H1 (cell line): ENCODE measurements at regions not wholly inside any gene's neighbourhood (a gene's known extent, or its start where the extent isn't known, plus 50 kb on each side); places are given as distances from the start of the nearest gene placed in this dataset.
A peak's percentile ranks its signal among the peaks of the same experiment; 100 is the strongest.

Experiments used
- CTCF ChIA-PET: fragments of 300-600 bp; sonication (Branson Sonifier 250); formaldehyde crosslinking; loops from one replicate; lab custom pipeline; 2021; ENCODE audit not compliant: partially characterized antibody; lab: Charles Lee
- POLR2A ChIA-PET: fragments of 300-600 bp; sonication (Branson Sonifier 250); formaldehyde crosslinking; loops from one replicate; lab custom pipeline; 2021; ENCODE audit warnings: inconsistent platforms; ENCODE audit not compliant: partially characterized antibody; lab: Charles Lee
- DNase-seq, 2 experiments: peaks; one replicate each; pipeline versions ENCODE4 v3.0.0 to v3.0.0-alpha.2; 2010 to 2022; ENCODE audit warnings: low spot score in 2 of 2, low read depth in 1 of 2, mixed read lengths in 1 of 2
- FAIRE-seq: peaks from 2 replicates; lab custom pipeline; 2011; peaks lifted over from hg19 to GRCh38; lab: Jason Lieb, UNC
- H2AFZ ChIP-seq: 2 replicates; pipeline ENCODE4 v1.8.1; 2012; ENCODE audit warnings: low read length, inconsistent platforms
- H2AK5ac ChIP-seq: 2 replicates; pipeline ENCODE4 v1.6.1; 2013; ENCODE audit warnings: low read depth, low read length
- H2BK120ac ChIP-seq: replicated peaks from 2 replicates; pipeline ENCODE3; 2013; ENCODE audit warnings: low read depth, low read length, inconsistent platforms
- H2BK12ac ChIP-seq: 2 replicates; pipeline ENCODE4 v1.6.1; 2013; ENCODE audit warnings: low read depth, low read length
- H2BK15ac ChIP-seq: 2 replicates; pipeline ENCODE4 v1.6.1; 2013; ENCODE audit warnings: low read length
- H2BK20ac ChIP-seq: 2 replicates; pipeline ENCODE4 v1.6.1; 2013; ENCODE audit warnings: low read length
- H2BK5ac ChIP-seq: 2 replicates; pipeline ENCODE4 v1.6.1; 2013; ENCODE audit warnings: low read depth, low read length
- H3K14ac ChIP-seq: 2 replicates; pipeline ENCODE4 v1.6.1; 2013; ENCODE audit warnings: inconsistent platforms; ENCODE audit not compliant: insufficient read length
- H3K18ac ChIP-seq: 2 replicates; pipeline ENCODE4 v1.6.1; 2013; ENCODE audit warnings: low read length; ENCODE audit errors: extremely low read depth
- H3K23ac ChIP-seq: 2 replicates; pipeline ENCODE4 v1.6.1; 2013; ENCODE audit warnings: inconsistent platforms; ENCODE audit not compliant: insufficient read length
- H3K23me2 ChIP-seq: 2 replicates; pipeline ENCODE4 v1.6.1; 2013; ENCODE audit warnings: low read depth, low read length
- H3K27ac ChIP-seq: 2 replicates; pipeline ENCODE4 v1.6.1; 2011; ENCODE audit warnings: low read depth, low read length, inconsistent platforms
- H3K27me3 ChIP-seq, 4 experiments: replicated peaks in 1 of 4; 1 replicate in 1 of 4; 2 replicates in 3 of 4; pipeline versions ENCODE4 v1.6.1 to v1.8.1; 2011 to 2013; ENCODE audit warnings: low read length in 3 of 4, mild to moderate bottlenecking in 3 of 4, inconsistent platforms in 2 of 4, mixed read lengths in 2 of 4, moderate library complexity in 1 of 4; ENCODE audit not compliant: control insufficient read depth in 3 of 4, insufficient read depth in 3 of 4; ENCODE audit errors: extremely low read depth in 1 of 4
- H3K36me3 ChIP-seq, 4 experiments: 2 replicates each; pipeline versions ENCODE4 v1.6.1 to v1.8.1; 2011 to 2013; ENCODE audit warnings: mild to moderate bottlenecking in 4 of 4, low read length in 3 of 4, moderate library complexity in 2 of 4, control low read depth in 1 of 4, inconsistent platforms in 1 of 4; ENCODE audit not compliant: insufficient read depth in 4 of 4, control insufficient read depth in 2 of 4
- H3K4ac ChIP-seq: replicated peaks from 2 replicates; pipeline ENCODE3; 2013; ENCODE audit warnings: low read length, low read depth, mixed read lengths, inconsistent platforms; ENCODE audit not compliant: insufficient read length
- H3K4me1 ChIP-seq, 4 experiments: replicated peaks in 1 of 4; 1 replicate in 1 of 4; 2 replicates in 3 of 4; pipeline versions ENCODE4 v1.6.1 to v1.8.1; 2011 to 2013; ENCODE audit warnings: low read length in 3 of 4, inconsistent platforms in 2 of 4, mixed read lengths in 1 of 4; ENCODE audit not compliant: insufficient read depth in 4 of 4, control insufficient read depth in 3 of 4
- H3K4me2 ChIP-seq, 2 experiments: 2 replicates each; pipeline versions ENCODE4 v1.6.1 to v1.8.1; 2011 to 2013; ENCODE audit warnings: low read depth in 2 of 2, low read length in 2 of 2, control low read depth in 1 of 2, inconsistent platforms in 1 of 2, mild to moderate bottlenecking in 1 of 2; ENCODE audit not compliant: insufficient read depth in 1 of 2
- H3K4me3 ChIP-seq, 4 experiments: fragments of 200-600, 300-600 bp in 1 of 4; sonication (generic), shearing (Covaris generic), sonication (Bioruptor Twin) in 1 of 4; 2 replicates each; pipeline versions ENCODE4 v1.5.1 to v1.8.1; 2011 to 2016; ENCODE audit warnings: low read length in 4 of 4, low read depth in 3 of 4, control low read depth in 2 of 4, inconsistent platforms in 2 of 4, mild to moderate bottlenecking in 2 of 4, mixed read lengths in 1 of 4, moderate library complexity in 1 of 4; ENCODE audit not compliant: insufficient read depth in 2 of 4; ENCODE audit errors: extremely low read depth in 1 of 4
- H3K56ac ChIP-seq: replicated peaks from 2 replicates; pipeline ENCODE3; 2013; ENCODE audit warnings: low read depth, mild to moderate bottlenecking, mixed read lengths, low read length, inconsistent platforms; ENCODE audit not compliant: insufficient read length
- H3K79me1 ChIP-seq: 2 replicates; pipeline ENCODE4 v1.6.1; 2013; ENCODE audit warnings: low read depth, low read length, control low read depth
- H3K79me2 ChIP-seq, 2 experiments: 2 replicates each; pipeline versions ENCODE4 v1.6.1 to v1.8.1; 2012 to 2013; ENCODE audit warnings: low read length in 2 of 2, mild to moderate bottlenecking in 2 of 2, inconsistent platforms in 1 of 2; ENCODE audit not compliant: insufficient read depth in 2 of 2, control insufficient read depth in 1 of 2
- H3K9ac ChIP-seq, 4 experiments: replicated peaks in 1 of 4; 1 replicate in 1 of 4; 2 replicates in 3 of 4; pipeline versions ENCODE4 v1.6.1 to v1.8.1; 2011 to 2013; ENCODE audit warnings: low read depth in 3 of 4, low read length in 3 of 4, control low read depth in 2 of 4, mild to moderate bottlenecking in 2 of 4, moderate library complexity in 2 of 4, inconsistent platforms in 1 of 4; ENCODE audit errors: extremely low read depth in 1 of 4
- H3K9me3 ChIP-seq, 2 experiments: 2 replicates each; pipeline versions ENCODE4 v1.6.1 to v1.8.1; 2012 to 2013; ENCODE audit warnings: mild to moderate bottlenecking in 2 of 2, moderate library complexity in 2 of 2, control low read depth in 1 of 2, inconsistent platforms in 1 of 2, low read depth in 1 of 2, low read length in 1 of 2, mixed read lengths in 1 of 2; ENCODE audit not compliant: insufficient read depth in 2 of 2
- H4K20me1 ChIP-seq, 2 experiments: replicated peaks in 1 of 2; 2 replicates each; pipeline versions ENCODE3 to v1.8.1; 2011 to 2013; ENCODE audit warnings: inconsistent platforms in 2 of 2, low read length in 2 of 2, mild to moderate bottlenecking in 1 of 2; ENCODE audit not compliant: insufficient read depth in 2 of 2, control insufficient read depth in 1 of 2
- H4K5ac ChIP-seq: 2 replicates; pipeline ENCODE4 v1.6.1; 2013; ENCODE audit warnings: low read length, low read depth, mixed read lengths, inconsistent platforms; ENCODE audit not compliant: insufficient read length
- H4K8ac ChIP-seq: 2 replicates; pipeline ENCODE4 v1.8.0; 2013; ENCODE audit warnings: mild to moderate bottlenecking, moderate library complexity, low read length, inconsistent platforms; ENCODE audit not compliant: insufficient read depth; ENCODE audit errors: extremely low read depth
- H4K91ac ChIP-seq: replicated peaks from 2 replicates; pipeline ENCODE3; 2013; ENCODE audit warnings: low read length, mixed read lengths, inconsistent platforms; ENCODE audit not compliant: insufficient read length
- BRCA1 ChIP-seq: IDR thresholded peaks from 2 replicates; pipeline ENCODE4 v1.6.1; 2012; ENCODE audit warnings: low read depth, low read length, improper control_type of control experiment
- CTBP2 ChIP-seq: IDR thresholded peaks from 2 replicates; pipeline ENCODE4 v1.7.0; 2011; ENCODE audit warnings: borderline replicate concordance, mild to moderate bottlenecking, moderate library complexity, mixed read lengths, low read length; ENCODE audit not compliant: insufficient read depth, insufficient read length
- GABPA ChIP-seq: IDR thresholded peaks from 2 replicates; pipeline ENCODE4 v1.6.1; 2011; ENCODE audit warnings: mild to moderate bottlenecking, low read length, moderate library complexity, borderline replicate concordance; ENCODE audit not compliant: insufficient read depth
- HDAC6 ChIP-seq: IDR thresholded peaks from one replicate; pipeline ENCODE4 v1.7.1; 2012; ENCODE audit warnings: low read depth, mild to moderate bottlenecking, inconsistent platforms, low read length, moderate library complexity
- JUN ChIP-seq: IDR thresholded peaks from 2 replicates; pipeline ENCODE4 v1.6.1; 2011; ENCODE audit warnings: low read depth, mild to moderate bottlenecking, improper control_type of control experiment, low read length
- JUND ChIP-seq: IDR thresholded peaks from 2 replicates; pipeline ENCODE4 v1.6.1; 2011; ENCODE audit warnings: mild to moderate bottlenecking, improper control_type of control experiment, low read length
- KDM5A ChIP-seq: fragments of 200-600 bp; IDR thresholded peaks from 2 replicates; pipeline ENCODE4 v1.7.1; 2012; ENCODE audit warnings: mild to moderate bottlenecking, low read length, inconsistent platforms, mixed read lengths
- POU5F1 ChIP-seq: IDR thresholded peaks from 2 replicates; pipeline ENCODE4 v1.6.1; 2011; ENCODE audit warnings: low read depth, mild to moderate bottlenecking, low read length, moderate library complexity
- RFX5 ChIP-seq: IDR thresholded peaks from 2 replicates; pipeline ENCODE4 v1.6.1; 2011; ENCODE audit warnings: low read depth, low read length, improper control_type of control experiment, borderline replicate concordance
- SIRT6 ChIP-seq: IDR thresholded peaks from one replicate; pipeline ENCODE4 v1.7.1; 2012; ENCODE audit warnings: low read length, inconsistent platforms
- TAF1 ChIP-seq: IDR thresholded peaks from 2 replicates; pipeline ENCODE4 v1.6.1; 2011; ENCODE audit warnings: mild to moderate bottlenecking, low read depth, low read length
- TAF7 ChIP-seq: optimal IDR thresholded peaks from 2 replicates; pipeline ENCODE3; 2011; ENCODE audit warnings: low read depth, mild to moderate bottlenecking, inconsistent platforms, low read length, moderate library complexity, borderline replicate concordance
- WGBS, 2 experiments: shearing (Covaris generic) in 1 of 2; methylation state at CpG; one replicate each; pipeline versions ENCODE4 v1.1.6 to v1.1.7; 2013 to 2015; ENCODE audit warnings: low lambda C conversion rate in 2 of 2, mixed read lengths in 2 of 2, inconsistent platforms in 1 of 2, low coverage in 1 of 2, missing lambda C conversion rate in 1 of 2; ENCODE audit not compliant: insufficient replicate concordance in 2 of 2, insufficient coverage in 1 of 2, insufficient read length in 1 of 2; ENCODE audit errors: extremely low coverage in 1 of 2, missing lambda C conversion rate in 1 of 2; 5-methylcytosine and 5-hydroxymethylcytosine counted together

- H2AFZ ChIP-seq = no peak overlapping the region
- 26% methylated on average over 7 of the region's 8 CpGs; no CpG with 5 or more reads in 1 of the 2 experiments for WGBS, 2 experiments
- H3K27me3 ChIP-seq = no peaks in the 10 kb centered on the region
- H3K27ac ChIP-seq = no peak overlapping the region
- H4K5ac ChIP-seq = no peak overlapping the region
- no peak overlapping the region for H2BK12ac ChIP-seq
- no peak overlapping the region for H3K9ac ChIP-seq
- 0 out of 8 replicates have a peak overlapping the region, but pooled peaks of 1 of the 4 experiments have one; percentile 5 for H3K4me3 ChIP-seq
- ChIA-PET CTCF (no interaction called here), POLR2A (no interaction called here)
- H3K4me2 ChIP-seq = peak overlapping the region; percentile 26 to 33; a peak in 2 of 4 replicates
- H4K91ac ChIP-seq = no peak overlapping the region
- no peak overlapping the region for H4K8ac ChIP-seq
- H3K9me3 ChIP-seq = no peaks in the 10 kb centered on the region; a peak in 1 of 4 replicates
- H3K23ac ChIP-seq = no peak overlapping the region
- H2BK15ac ChIP-seq = no peak overlapping the region
- DNase-seq (no peak), FAIRE-seq (no peak)
- no peak overlapping the region for H3K14ac ChIP-seq
- H2BK120ac ChIP-seq = no peak overlapping the region
- no peak overlapping the region for H3K4ac ChIP-seq
- no peaks in the 10 kb centered on the region for H4K20me1 ChIP-seq
- H3K79me2 ChIP-seq = no peaks in the 10 kb centered on the region
- no peak overlapping the region; the same call in 1 of the 2 replicates for H3K18ac ChIP-seq
- peak overlapping the region; percentile 71; the same call in 1 of the 2 replicates for H2BK5ac ChIP-seq
- H3K36me3 ChIP-seq = no peaks in the 10 kb centered on the region
- no peaks in the 10 kb centered on the region for H3K79me1 ChIP-seq
- no peak overlapping the region for H3K56ac ChIP-seq
- no peak overlapping the region for H2BK20ac ChIP-seq
- no peaks in the 10 kb centered on the region; the same call in 1 of the 2 replicates for H3K23me2 ChIP-seq
- H2AK5ac ChIP-seq = no peak overlapping the region
- peaks cover 0 to 8% (median 5%) of the 10 kb centered on the region in 4 experiments; a peak in 6 of 7 replicates for H3K4me1 ChIP-seq
- TF ChIP-seq HDAC6 (no peak), BRCA1 (no peak), JUND (no peak), RFX5 (no peak), KDM5A (no peak), TAF1 (no peak), TAF7 (no peak), POU5F1 (no peak), CTBP2 (no peak), SIRT6 (no peak), GABPA (no peak), JUN (no peak)
Observed at GRCh38 chrX:40484408-40485091, 96.2 kb upstream of the ATP6AP2 start.
